Central memory CD4-positive, alpha-beta T cell (primary cell): ENCODE measurements at regions not wholly inside any gene's neighbourhood (a gene's known extent, or its start where the extent isn't known, plus 50 kb on each side); places are given as distances from the start of the nearest gene placed in this dataset.

ENCODE experiments used
- DNase-seq: peaks from one replicate; pipeline ENCODE4 v3.0.0; 2022

DNA sequence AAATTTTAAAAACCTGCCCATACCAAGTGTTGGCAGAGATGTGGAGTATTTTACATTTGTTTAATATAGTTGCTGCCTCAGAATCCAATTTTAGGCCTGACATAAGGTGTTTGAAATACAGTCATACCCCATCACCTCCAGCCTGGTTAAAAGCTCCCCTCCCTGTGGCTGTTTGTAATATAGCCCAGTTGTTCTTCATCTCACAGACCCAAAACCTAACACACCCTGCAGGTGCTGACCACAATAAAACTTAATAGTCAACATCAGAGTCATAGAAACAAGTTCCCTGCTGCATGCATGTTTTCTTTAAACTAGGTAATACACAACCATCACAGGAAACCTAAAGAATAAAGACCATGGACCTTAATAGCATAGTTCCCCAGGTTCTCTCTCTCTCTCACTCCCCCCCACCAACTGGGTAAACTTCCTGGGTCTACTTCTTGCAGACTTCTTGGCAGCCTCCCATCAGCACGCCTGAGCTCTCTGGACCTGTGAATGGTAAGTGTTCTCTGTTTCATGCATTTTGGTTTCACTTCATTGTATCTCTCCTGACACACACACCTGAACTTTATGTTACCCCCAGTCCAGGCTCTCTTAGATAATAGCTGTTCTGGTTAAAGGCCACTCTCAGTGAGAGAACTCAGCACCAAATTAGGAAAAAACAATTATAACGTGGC lies 1369.9 kb downstream of the EFNB2 start:
- no peak for DNase-seq

DNA sequence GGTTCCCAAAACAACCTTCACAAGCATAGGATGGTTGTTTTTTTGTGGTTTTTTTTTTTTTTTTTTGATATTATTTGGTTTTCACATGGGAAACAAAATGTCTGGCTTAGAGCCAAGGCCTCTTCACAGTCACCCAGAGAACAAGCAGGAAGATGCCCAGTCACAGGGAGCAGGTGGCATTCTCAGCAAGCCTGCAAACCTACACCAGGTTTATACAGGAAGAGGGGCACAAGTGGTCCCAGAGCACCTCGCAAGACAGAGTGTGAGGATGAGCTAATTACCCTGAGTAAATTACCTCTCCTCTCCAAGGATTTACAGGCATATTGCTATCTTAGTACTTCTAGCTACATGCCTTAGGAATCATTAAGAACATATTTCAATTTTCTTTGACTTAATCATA lies 1375.6 kb downstream of the EFNB2 start:
- DNase-seq, result no peak

DNA sequence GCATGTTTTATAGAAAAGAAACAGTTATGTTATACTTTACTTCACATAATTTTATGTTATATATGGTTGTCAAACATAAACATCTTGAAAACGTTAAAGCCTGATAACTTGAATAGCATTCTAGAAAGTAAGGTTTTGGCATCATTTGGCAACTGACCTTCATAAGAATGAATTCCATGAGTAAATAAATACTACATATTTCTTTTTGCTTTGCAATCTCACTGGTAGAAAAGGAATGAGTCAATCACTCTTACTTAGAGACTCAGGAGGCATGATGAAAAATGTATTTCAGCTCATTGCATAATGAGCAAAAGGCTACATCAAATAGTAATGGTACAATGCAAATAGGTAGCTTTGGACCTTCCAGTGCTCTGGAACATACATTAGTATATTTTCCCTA lies 1381.9 kb downstream of the EFNB2 start:
- DNase-seq, result no peak

DNA sequence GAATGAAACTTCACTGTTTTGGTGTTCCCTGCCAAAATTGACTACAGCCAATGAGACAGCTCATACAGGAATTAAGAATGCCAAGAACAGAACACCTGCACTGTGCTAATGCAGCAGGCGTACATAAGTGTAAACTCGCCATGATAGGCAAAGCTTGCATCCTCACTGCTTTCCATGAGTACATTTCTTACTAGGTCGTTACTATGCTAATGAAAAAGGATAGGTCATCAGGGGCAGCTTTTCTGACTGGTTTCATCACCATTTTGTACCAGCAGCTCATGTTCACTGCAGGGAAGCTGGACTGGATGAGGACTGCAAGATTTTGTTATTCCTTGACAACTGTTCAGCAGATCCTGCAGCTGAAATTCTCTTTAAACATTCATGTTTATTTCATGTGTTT lies 1383.8 kb downstream of the EFNB2 start:
- DNase-seq, result no peak

DNA sequence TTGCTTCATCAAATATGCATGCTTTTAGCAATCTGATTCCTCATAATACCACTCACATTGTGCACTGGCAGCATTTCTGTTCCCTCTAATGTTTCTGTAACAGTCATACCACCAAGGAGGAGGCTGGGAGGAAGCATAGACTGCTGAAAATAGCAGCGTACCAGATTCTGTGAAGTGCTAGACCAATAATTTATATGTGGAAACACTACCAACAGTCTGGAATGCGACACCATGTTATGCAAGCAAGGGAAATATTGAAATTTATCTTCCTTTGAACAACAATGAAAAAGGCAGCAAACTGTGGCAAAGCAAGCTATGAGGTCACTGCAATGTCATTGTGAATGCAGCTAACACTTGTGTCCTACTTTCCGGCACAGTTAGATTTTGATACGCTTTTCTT lies 1388.0 kb downstream of the EFNB2 start:
- DNase-seq, result no peak

DNA sequence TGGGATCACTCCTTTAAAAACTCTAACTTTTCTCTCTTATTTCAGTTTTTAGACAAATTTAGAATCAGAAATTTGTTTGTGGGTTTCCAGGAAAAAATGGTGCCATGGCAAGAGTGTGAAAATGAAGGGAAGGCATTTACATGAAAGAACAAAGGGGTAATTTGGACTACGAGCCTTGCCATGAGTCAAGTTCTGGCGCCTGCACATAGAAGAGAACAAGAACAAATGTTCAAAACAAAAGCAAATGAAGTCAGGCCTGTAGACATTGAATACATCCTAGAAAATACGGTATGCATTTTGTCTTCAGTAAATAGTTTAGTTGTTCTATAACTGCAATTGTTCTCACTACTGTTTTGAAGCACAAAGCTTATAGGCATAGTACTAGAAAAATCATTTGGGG lies 1390.5 kb downstream of the EFNB2 start:
- DNase-seq, result no peak

DNA sequence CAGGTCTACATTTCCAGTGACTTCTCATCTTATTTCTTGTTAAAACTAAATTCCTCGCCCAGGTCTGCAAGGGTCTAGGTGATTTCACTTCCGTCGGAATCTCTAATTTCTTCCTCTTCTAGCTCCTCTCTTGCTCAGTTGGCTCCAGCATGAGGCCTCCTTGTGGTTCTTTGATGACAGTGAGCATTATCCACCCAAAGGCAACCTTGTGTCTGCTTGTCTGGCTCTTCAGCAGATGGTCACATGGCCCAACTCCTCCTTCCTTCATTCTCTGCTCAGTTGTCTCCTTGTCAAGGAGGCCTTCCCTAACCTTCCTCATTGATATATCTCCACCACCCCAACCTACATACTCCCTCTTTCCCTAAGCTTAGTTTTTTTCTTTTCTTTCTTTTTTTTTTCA lies 1391.4 kb downstream of the EFNB2 start:
- DNase-seq, result no peak

DNA sequence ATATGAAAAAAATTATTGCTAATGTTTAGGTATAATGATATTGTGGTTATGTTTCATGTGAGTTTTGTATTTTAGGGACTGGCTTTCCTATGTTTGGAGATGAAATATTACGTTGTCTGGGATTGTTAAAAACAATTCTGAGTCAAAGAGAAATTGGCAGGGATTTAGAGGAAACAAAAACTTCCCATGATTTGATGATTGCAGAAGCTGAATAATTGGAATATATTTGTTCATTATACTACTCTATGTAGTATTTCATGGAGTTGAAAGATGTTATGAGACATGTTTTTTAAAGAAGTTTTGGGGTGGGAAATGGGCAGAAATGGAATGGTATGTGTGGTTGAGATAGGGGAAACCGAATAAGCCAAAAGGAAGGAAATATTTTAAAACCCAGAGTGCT lies 1392.9 kb downstream of the EFNB2 start:
- DNase-seq, result no peak

DNA sequence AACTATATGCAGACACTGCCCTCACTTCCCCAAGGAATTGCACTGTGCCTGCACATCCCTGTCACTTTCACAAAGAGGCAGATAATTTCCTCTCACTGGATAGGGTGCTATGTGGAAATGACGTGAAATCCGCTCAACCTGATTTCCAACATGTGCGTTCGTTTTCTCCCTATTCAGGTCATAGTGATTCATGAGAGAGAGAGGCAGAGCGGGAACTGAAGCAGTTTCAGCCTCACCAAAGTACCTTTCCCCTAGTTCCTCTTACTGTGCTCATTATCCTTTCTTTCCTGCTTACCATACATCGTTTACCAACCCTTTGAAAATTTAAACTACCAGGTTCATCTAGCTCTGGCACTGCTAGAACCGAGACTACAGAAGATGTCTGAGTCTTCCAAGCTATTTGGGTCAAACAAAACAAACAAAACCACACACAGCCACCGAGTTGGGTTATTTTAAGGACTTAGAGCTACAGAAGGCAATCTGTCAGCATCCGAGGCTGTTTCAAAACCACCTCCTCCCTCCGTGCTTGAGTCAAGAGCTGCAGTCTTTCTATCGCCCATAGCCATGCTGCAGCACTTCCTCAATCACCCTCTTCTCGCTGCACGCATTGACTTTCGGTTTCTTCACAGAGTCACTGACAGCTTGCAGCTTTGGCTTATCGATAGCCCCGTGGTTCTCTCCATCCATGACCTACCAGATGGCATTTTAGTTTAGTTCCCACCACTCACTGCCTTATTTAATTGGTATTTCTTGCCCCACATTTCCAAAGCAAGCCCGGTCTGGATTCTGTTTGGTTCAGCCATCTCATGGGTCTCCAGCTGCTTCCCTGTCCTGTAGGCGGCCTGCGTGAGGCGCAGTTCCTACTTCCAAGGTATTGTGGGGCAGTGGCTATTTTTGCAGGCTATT lies 1395.8 kb downstream of the EFNB2 start:
- peak; percentile 66 for DNase-seq

DNA sequence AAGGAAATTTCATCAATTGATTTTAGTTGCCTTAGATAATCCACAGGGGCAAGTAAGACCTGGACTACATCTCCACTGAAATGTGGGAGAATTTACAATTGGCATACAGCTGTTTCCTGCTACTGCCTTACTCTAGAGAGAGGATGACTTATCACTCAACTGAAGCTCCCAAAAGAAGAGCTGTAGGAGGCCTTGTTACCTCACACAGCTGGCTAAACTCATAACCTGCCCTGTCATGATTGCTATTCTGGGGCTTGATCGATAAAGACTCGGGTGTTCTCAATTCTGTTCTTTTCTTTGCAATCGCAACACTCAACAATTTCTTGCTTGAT lies 1396.4 kb downstream of the EFNB2 start:
- no peak for DNase-seq

DNA sequence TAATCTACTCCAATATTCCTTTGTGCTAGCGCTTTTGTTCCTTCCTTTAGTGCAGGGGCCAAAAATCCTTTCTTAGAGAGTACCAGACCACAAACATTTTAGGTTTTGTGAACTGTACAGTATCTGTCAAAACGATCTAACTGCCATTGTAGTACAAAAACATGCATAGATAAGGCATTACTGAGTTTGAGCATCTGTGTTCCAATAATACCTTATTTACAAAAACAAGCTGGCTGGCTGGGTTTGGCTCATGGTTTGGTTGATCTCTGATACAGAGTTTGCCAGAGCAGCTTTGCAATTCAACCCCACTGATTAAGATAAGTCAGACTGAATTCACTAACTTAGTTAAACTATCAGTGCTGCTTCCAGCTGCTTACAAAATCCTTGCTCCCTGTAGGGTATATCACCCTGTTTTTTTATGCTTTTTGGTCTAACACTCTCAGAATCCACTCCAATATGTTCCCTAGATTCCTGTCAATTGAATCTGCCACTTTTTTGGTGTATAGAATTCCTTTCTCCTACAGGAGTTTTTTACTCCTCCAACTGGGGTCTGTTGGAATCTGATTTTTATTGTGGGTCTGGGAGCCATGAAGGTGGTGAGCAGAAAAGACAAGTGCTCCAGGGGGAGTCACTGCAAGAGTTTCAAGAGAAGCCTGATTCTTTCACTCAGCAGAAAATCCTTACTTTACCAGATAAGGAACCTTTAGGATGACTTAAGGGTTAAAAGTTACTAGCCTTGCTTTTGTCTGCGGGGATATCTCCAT lies 1399.4 kb downstream of the EFNB2 start:
- no peak for DNase-seq

DNA sequence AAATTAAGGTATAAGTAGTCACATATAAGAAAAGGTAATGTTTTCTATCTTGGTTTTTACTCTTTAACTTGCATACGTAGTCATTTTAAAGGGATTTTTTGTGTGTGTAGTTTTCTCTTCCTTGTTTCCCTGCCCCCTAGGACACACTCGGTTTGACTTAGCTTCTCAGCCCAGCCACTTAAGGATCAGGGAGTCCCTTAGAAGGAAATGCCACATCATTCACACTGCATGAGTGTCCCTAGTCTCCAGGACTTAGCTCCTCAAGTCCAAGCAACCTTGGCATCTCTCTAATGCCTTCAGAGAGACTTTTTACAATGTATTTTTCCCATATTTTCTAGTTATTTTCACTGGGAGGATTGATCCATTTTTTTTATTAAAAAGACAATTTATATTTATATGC lies 1407.7 kb downstream of the EFNB2 start:
- DNase-seq, result no peak

DNA sequence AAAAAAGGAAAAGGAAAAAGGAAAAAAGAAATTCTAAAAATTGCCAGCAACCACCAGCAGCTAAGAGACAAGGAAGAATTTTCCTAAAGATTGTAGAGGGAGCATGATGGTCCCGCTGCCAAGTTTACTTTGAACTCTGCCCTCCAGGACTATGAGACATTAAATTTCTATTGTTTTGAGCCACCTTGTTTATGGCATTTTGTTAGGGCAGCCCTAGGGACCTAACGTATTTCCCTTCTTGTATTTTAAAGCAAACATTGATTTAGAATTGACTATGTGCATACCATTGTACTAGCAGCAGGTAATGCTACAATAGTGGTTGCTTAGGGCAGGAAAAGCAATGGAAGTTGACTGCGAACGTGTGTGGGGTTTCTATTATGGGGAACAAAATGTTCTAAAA lies 1414.2 kb downstream of the EFNB2 start:
- no peak for DNase-seq

DNA sequence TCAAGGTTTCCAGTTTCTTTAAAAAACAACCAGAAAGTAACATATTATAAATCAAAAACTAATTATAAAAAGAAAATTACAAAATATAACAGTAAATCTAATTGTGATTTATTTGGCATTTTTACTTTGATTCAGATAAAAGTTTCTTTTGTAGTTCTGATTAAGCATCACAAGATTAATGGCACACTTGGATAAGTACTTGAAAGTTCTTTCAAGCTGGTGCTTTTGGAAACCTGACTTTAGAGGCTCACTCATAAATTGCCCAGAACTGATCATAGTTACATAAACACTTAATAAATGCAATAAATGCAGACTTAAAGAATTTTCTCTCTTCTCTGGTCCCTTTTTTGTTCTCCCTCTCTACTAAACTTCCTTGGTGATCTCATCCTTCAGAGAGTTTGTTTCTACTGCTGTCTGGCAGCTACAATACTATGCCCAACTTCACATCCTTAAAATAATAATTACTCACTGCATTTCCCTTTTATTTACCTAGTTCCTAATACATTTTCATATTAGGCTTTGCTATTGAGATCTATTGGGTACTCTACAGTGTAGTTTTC lies 1417.0 kb downstream of the EFNB2 start:
- no peak for DNase-seq

DNA sequence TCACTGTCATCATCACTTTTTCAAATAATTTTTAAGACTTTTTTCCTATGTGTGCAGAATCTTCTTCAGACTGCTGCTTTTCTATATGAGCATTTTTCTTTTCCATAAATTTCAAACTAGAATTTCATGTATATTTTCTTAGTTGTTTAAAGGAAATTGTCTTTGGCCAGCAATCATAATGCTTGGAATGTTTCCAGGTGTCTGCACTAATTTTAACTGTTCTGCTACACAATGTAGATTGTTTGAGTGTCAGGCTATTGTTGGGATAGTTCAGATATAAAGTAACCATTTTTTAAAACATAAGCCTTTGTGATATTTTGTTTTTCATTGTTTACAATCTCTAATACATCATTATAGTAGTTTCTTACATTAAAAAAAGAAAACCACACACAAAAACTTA lies 1418.5 kb downstream of the EFNB2 start:
- no peak for DNase-seq

DNA sequence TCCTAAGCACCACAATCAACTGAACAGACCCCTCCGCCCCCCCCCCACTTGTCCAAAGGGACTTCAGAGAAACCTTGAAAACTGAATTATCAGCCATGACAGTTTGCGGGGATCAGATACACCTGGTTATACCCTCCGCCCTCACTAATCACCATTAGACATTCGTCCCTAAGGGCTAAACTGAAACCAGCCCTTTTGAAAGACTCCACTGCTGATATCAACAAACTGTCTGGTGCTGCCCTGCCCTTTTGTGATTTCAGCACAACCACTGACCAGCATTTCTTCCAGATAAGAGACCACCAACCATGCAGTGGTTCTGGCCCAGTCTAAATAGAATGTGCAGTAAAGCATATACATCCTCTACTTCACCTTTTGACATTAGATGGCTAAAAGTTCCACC lies 1422.9 kb downstream of the EFNB2 start:
- no peak for DNase-seq

DNA sequence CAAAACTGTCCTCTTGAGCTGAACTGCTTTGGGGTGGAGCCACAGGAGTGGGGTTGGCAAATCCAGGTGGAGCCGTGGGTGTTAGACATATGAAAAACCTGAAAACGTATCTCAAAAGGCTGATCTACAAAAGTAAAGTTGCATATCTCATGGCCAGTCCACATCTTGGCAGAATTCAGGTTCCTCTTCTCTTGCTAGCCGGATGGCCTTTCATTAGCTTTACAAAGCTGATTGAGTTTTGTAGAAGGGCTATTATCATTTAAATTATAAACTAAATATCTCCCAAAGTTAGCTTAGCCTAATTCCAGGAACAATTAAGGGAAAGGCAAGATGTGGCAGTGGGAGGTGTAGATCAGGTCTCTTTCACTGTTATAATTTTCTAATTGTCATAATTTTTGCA lies 1427.7 kb downstream of the EFNB2 start:
- DNase-seq, result no peak

DNA sequence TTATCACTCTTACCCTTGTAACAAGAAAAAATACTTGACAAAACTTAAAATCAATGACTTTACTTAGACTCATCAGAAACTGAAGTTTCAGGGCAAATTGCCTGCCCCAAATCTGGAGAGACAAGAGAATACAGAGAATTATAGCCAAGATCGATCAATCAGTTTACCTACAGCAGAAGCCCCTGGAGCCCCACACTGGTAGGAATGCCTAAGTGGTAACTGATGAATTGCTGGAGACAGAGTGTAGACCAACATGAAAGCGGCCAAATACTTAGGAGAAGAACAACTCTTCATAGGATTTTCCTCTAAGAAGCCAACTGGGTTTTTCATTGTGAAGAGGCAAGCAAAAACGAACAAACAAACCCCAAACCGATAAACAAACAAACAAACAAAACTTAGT lies 1430.0 kb downstream of the EFNB2 start:
- DNase-seq, result no peak

DNA sequence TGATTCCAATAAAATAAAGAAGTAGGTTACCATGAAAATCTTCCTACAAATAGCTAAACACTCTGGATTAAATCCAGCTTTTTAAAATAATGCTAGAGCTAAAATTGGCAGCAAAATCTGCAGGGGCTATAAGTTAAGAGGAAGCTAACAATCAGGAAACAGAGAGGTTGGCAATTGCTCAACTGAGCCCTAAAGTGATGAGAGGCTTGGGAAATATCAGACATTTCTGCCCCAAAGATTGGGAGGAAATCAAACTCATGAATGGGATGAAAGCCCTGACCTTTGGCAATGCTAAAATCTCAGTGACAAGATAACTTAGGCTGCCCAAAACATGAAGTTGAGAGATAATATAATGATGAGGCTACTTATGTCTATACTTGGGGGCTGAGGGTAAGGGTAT lies 1437.9 kb downstream of the EFNB2 start:
- no peak for DNase-seq

DNA sequence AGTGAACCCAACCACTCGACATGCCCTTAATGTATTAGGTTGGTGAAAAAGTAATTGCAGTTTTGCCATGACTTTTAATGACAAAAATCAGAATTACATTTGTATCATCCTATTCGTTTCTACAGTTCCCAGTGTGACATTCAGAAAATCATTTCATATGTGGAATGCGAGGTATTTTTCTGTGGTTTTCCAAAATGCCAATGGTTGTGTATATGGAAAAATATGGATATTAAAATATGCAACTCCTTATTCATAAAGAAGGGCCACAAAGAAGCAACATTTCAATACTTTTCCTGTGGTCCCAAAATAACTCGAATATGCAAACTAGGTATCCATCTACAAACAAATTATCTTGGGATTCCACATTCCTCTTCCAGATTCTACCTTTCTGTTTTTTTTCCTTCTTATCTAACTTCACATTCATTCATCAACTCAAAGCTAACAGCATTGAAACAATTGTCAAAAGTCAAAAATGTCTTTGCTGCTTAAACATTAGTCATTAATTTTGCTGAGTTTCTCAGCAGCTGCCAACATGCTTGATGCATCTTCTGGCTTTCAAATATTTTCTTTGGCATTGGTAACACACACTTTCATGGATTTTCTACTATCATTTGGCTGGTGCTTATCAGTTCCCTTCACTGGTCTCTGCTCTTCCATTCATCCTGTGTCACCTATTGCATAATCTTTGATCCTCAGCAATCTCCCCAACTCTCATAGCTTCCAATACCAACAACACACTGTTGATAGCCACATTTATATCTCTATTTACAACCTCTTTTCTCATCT lies 1445.4 kb downstream of the EFNB2 start:
- no peak for DNase-seq

DNA sequence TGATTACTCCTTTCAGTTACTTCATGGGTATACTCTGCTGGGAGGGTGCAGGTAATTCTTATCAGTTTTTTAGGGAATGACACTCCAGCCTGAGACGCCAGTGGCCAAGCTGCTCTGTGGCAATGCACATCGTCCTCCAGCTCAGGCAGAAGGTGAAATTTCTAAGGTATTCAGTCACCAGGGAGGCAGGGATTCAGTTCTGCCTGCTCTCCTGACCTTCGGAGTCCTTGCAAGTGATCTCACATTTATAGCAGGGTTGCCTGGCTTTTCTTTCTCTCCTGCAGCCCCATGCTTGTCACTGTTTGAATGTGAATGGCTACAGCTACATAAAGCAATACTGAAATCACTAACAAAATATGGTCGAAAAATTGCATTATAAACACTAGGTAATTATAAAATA lies 1447.5 kb downstream of the EFNB2 start:
- no peak for DNase-seq

DNA sequence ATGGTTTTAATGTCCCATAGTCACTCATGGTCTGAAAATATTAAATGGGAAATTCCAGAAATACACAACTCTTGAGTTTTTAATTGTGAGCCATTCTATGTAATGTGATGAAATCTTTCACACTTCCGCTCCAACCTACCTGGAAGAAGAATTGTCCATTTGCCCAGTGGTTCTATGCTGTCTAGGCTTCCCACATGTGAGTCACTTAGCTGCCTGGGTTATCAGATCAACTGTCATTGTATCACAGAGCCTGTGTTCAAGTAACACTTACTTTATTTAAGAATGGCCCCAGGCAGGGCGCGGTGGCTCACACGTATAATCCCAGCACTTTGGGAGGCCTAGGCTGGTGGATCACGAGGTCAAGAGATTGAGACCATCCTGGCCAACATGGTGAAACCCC lies 1450.5 kb downstream of the EFNB2 start:
- DNase-seq, result no peak

DNA sequence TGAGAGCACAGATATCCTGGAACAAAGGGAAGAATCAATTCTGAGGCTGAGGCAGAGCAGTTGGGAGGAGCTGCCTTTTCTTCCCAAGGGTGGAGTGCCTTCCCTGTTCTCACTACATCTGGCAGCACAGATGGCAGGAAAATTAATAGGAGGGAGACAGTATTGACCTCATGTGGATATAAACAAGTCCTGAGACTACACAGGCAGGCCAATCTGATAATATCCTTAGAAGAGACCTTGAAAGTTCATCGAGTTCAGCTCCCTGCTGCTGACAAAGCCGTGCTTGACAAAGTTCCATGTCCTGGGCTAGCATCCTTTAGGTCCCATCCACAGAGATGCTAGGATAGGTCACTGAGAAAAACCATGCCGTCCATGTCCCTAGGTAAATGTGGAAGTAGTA lies 1451.5 kb downstream of the EFNB2 start:
- DNase-seq, result no peak
